HepG2 (cell line): ENCODE measurements at regions not wholly inside any gene's neighbourhood (a gene's known extent, or its start where the extent isn't known, plus 50 kb on each side); places are given as distances from the start of the nearest gene placed in this dataset.
A peak's percentile ranks its signal among the peaks of the same experiment; 100 is the strongest.

ENCODE experiments used
- ATAC-seq: fragments of 200-7000 bp; cut with Tn5 transposase; 3 replicates; pipeline ENCODE4 v1.9.1; 2020; ENCODE audit warnings: mild to moderate bottlenecking, moderate library complexity
- BruUV-seq: library from RNA; stranded (reverse); fragments of 400-500 nt; replicated peaks from 2 replicates; lab custom pipeline; 2021; lab: Mats Ljungman, UMichigan
- CTCF ChIA-PET: fragments of 300-600 bp; formaldehyde crosslinking; extraction: SDS; loops from one replicate; lab custom pipeline; 2021; ENCODE audit warnings: low total read pairs, inconsistent platforms, low intra/inter-chr PET ratio; lab: Yijun Ruan, JAX
- POLR2A ChIA-PET: fragments of 350-600 bp; sonication (Branson Sonifier 250); formaldehyde crosslinking; loops from one replicate; lab custom pipeline; 2020; ENCODE audit warnings: antibody characterized with exemption, inconsistent platforms; lab: Yijun Ruan, JAX
- DNase-seq: peaks from one replicate; pipeline ENCODE4 v3.0.0-alpha.2; 2015; ENCODE audit warnings: low spot score
- FAIRE-seq: peaks from 3 replicates; lab custom pipeline; 2011; peaks lifted over from hg19 to GRCh38; lab: Jason Lieb, UNC
- H2AFZ ChIP-seq: one replicate; pipeline ENCODE4 v1.6.1; 2011; ENCODE audit warnings: low read length, inconsistent platforms
- H3K27ac ChIP-seq: fragments of 300-600 bp; 3 replicates; pipeline ENCODE4 v1.8.0; 2011; ENCODE audit warnings: mixed run types, mild to moderate bottlenecking, mixed read lengths, low read length, inconsistent platforms; ENCODE audit not compliant: insufficient read depth; ENCODE audit errors: extremely low read length
- H3K27me3 ChIP-seq, 2 experiments: fragments of 200-600 bp in 1 of 2; 2 replicates in 1 of 2; 3 replicates in 1 of 2; pipeline versions ENCODE4 v1.6.0 to v1.8.0; 2011; ENCODE audit warnings: low read length in 2 of 2, mild to moderate bottlenecking in 2 of 2, moderate library complexity in 2 of 2, inconsistent platforms in 1 of 2; ENCODE audit not compliant: insufficient read depth in 2 of 2, control insufficient read depth in 1 of 2
- H3K36me3 ChIP-seq, 2 experiments: fragments of 200-600 bp in 1 of 2; replicated peaks in 1 of 2; 2 replicates in 1 of 2; 3 replicates in 1 of 2; pipeline versions ENCODE4 v1.5.1 to v1.8.0; 2011; ENCODE audit warnings: low read length in 2 of 2, inconsistent platforms in 1 of 2; ENCODE audit not compliant: insufficient read depth in 2 of 2, control insufficient read depth in 1 of 2
- H3K4me1 ChIP-seq: 2 replicates; pipeline ENCODE4 v1.5.1; 2012; ENCODE audit warnings: low read length, inconsistent platforms; ENCODE audit not compliant: insufficient read depth
- H3K4me2 ChIP-seq: 2 replicates; pipeline ENCODE4 v1.6.0; 2011; ENCODE audit warnings: low read depth, low read length, inconsistent platforms
- H3K4me3 ChIP-seq, 3 experiments: fragments of 200-600 bp in 1 of 3; sonication (generic), shearing (Covaris generic) in 1 of 3; replicated peaks in 1 of 3; 2 replicates each; pipeline ENCODE4 v1.5.1; 2011 to 2016; ENCODE audit warnings: low read length in 3 of 3, inconsistent platforms in 2 of 3, low read depth in 2 of 3, mild to moderate bottlenecking in 2 of 3, control low read depth in 1 of 3, mixed read lengths in 1 of 3; ENCODE audit not compliant: insufficient read depth in 1 of 3
- H3K79me2 ChIP-seq: one replicate; pipeline ENCODE4 v1.6.1; 2011; ENCODE audit warnings: low read length, inconsistent platforms; ENCODE audit not compliant: insufficient read depth
- H3K9ac ChIP-seq: 2 replicates; pipeline ENCODE4 v1.6.0; 2011; ENCODE audit warnings: mild to moderate bottlenecking, low read depth, low read length, inconsistent platforms; ENCODE audit not compliant: insufficient read depth
- H3K9me3 ChIP-seq: 2 replicates; pipeline ENCODE4 v1.5.1; 2012; ENCODE audit warnings: mild to moderate bottlenecking, low read length
- H4K20me1 ChIP-seq: 2 replicates; pipeline ENCODE4 v1.6.0; 2011; ENCODE audit warnings: inconsistent platforms, mild to moderate bottlenecking, low read length, moderate library complexity; ENCODE audit not compliant: insufficient read depth
- CEBPB ChIP-seq: IDR thresholded peaks from 2 replicates; pipeline ENCODE4 v1.6.1; 2011; ENCODE audit warnings: low read depth, low read length, improper control_type of control experiment, borderline replicate concordance
- NAIF1 ChIP-seq: sonication (generic); formaldehyde crosslinking; IDR thresholded peaks from 2 replicates; pipeline ENCODE4 v1.5.0; 2020; ENCODE audit warnings: mild to moderate bottlenecking, missing genetic modification reagents, borderline replicate concordance
- PRPF4 ChIP-seq: fragments of 200-400 bp; formaldehyde crosslinking; IDR thresholded peaks from 2 replicates; pipeline ENCODE4 v1.6.1; 2016; ENCODE audit warnings: low read length, low read depth; ENCODE audit not compliant: poor library complexity, severe bottlenecking
- RNF219 ChIP-seq: sonication (generic); formaldehyde crosslinking; IDR thresholded peaks from 2 replicates; pipeline ENCODE4 v1.5.0; 2020; ENCODE audit warnings: mild to moderate bottlenecking, missing genetic modification reagents
- ZNF205 ChIP-seq: IDR thresholded peaks from 2 replicates; pipeline ENCODE4 v1.6.1; 2018; ENCODE audit warnings: missing biosample characterization, missing genetic modification reagents
- ZNF329 ChIP-seq: sonication (generic); formaldehyde crosslinking; IDR thresholded peaks from 2 replicates; pipeline ENCODE4 v1.9.0; 2021; ENCODE audit warnings: low read depth, mild to moderate bottlenecking, missing genetic modification reagents
- ZNF557 ChIP-seq: sonication (generic); formaldehyde crosslinking; IDR thresholded peaks from 2 replicates; pipeline ENCODE4 v1.4.0; 2020; ENCODE audit warnings: missing genetic modification reagents
- WGBS: methylation state at CpG from one replicate; pipeline ENCODE4 v1.1.6; 2017; ENCODE audit warnings: low lambda C conversion rate; 5-methylcytosine and 5-hydroxymethylcytosine counted together
- in situ Hi-C: cut with HindIII; loops from 2 replicates; pipeline ENCODE4 v1.10.0; 2017; ENCODE audit warnings: low pct_unique_long_range_greater_than_20kb; ENCODE audit not compliant: extremely low pct_ligation_motif_present
- intact Hi-C: fragments of 100-400 bp; cut with micrococcal nuclease; formaldehyde crosslinking; loops from one replicate; pipeline ENCODE4 v1.10.0; 2022; ENCODE audit not compliant: unreplicated experiment
- TF ChIP-seq, protein P1 (sequence below): sonication (generic); formaldehyde crosslinking; IDR thresholded peaks from 2 replicates; pipeline ENCODE4 v1.4.0; 2020; ENCODE audit warnings: mild to moderate bottlenecking, missing genetic modification reagents
- TF ChIP-seq, protein P2 (sequence below): fragments of 450-650 bp; IDR thresholded peaks from 2 replicates; pipeline ENCODE4 v1.6.1; 2017
- TF ChIP-seq, protein P3 (sequence below): IDR thresholded peaks from 2 replicates; pipeline ENCODE4 v1.6.1; 2012; ENCODE audit warnings: low read depth, low read length, improper control_type of control experiment

DNA sequence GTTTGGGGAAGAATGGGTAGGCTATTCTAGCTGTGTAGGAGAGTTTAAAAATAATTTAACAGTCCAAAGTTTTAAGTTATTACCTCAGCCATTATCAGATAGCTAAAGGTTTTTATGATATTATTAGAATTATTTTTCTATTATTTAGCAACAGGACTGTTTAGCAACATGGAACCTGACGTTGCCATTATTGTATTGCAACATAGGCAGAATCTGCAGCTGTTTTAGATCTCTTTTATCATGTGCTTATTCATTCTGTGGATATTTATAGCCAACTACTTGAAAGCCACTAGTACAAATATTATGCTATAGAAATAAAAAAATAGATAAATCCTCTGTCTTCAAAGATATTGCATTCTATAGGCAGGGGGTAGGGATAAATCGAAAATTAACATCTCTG is 382.0 kb upstream of the TRAM1L1 start:
- H3K27ac ChIP-seq: no peak overlapping the region
- no peak for ATAC-seq
- TF ChIP-seq CEBPB: 0 out of 2 replicates have a peak, but pooled peaks have one; percentile 2
- TF ChIP-seq ZNF557 (CRISPR knock-in tag): no peak
- TF ChIP-seq, all 625 proteins: peak for 1
- intact Hi-C loops (no loop called here), in situ Hi-C loops (no loop called here)
- Histone ChIP-seq H3K36me3 (no peaks in the 10 kb centered on the region), H3K27me3 (no peaks in the 10 kb centered on the region), H3K4me2 (no peak overlapping the region), H3K9ac (no peak overlapping the region), H3K79me2 (no peaks in the 10 kb centered on the region), H2AFZ (no peak overlapping the region), H3K9me3 (no peaks in the 10 kb centered on the region), H3K4me1 (no peaks in the 10 kb centered on the region), H3K4me3 (no peak overlapping the region), H4K20me1 (no peaks in the 10 kb centered on the region)
- WGBS: 3% methylated on average over 2 of the region's 2 CpGs
- ChIA-PET POLR2A (no interaction called here), CTCF (no interaction called here)
- DNase-seq (no peak), FAIRE-seq (no peak)
- BruUV-seq: no TSS peak

GRCh38 chr4:117474987-117475386 is 389.6 kb upstream of the TRAM1L1 start:
- Histone ChIP-seq H3K27ac (no peak overlapping the region), H3K36me3 (no peaks in the 10 kb centered on the region), H3K4me2 (no peak overlapping the region), H4K20me1 (no peaks in the 10 kb centered on the region), H3K4me1 (no peaks in the 10 kb centered on the region), H3K9me3 (no peaks in the 10 kb centered on the region), H3K4me3 (no peak overlapping the region), H3K27me3 (no peaks in the 10 kb centered on the region), H3K79me2 (no peaks in the 10 kb centered on the region), H2AFZ (no peak overlapping the region), H3K9ac (no peak overlapping the region)
- intact Hi-C loops: no loop called here
- no peak for ATAC-seq
- DNase-seq: no peak
- FAIRE-seq: no peak
- in situ Hi-C loops: no loop called here
- CTCF ChIA-PET: no interaction called here
- no TSS peak for BruUV-seq
- POLR2A ChIA-PET: no interaction called here
- TF ChIP-seq PRPF4 (no peak), ZNF329 (CRISPR knock-in tag) (no peak), ZNF205 (CRISPR knock-in tag) (no peak), RNF219 (CRISPR knock-in tag) (no peak), NAIF1 (CRISPR knock-in tag) (no peak)
- TF ChIP-seq, protein P1, sequence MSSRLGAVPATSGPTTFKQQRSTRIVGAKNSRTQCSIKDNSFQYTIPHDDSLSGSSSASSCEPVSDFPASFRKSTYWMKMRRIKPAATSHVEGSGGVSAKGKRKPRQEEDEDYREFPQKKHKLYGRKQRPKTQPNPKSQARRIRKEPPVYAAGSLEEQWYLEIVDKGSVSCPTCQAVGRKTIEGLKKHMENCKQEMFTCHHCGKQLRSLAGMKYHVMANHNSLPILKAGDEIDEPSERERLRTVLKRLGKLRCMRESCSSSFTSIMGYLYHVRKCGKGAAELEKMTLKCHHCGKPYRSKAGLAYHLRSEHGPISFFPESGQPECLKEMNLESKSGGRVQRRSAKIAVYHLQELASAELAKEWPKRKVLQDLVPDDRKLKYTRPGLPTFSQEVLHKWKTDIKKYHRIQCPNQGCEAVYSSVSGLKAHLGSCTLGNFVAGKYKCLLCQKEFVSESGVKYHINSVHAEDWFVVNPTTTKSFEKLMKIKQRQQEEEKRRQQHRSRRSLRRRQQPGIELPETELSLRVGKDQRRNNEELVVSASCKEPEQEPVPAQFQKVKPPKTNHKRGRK (CRISPR knock-in tag): no peak
- TF ChIP-seq, protein P2, sequence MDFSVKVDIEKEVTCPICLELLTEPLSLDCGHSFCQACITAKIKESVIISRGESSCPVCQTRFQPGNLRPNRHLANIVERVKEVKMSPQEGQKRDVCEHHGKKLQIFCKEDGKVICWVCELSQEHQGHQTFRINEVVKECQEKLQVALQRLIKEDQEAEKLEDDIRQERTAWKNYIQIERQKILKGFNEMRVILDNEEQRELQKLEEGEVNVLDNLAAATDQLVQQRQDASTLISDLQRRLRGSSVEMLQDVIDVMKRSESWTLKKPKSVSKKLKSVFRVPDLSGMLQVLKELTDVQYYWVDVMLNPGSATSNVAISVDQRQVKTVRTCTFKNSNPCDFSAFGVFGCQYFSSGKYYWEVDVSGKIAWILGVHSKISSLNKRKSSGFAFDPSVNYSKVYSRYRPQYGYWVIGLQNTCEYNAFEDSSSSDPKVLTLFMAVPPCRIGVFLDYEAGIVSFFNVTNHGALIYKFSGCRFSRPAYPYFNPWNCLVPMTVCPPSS: no peak
- TF ChIP-seq, protein P3, sequence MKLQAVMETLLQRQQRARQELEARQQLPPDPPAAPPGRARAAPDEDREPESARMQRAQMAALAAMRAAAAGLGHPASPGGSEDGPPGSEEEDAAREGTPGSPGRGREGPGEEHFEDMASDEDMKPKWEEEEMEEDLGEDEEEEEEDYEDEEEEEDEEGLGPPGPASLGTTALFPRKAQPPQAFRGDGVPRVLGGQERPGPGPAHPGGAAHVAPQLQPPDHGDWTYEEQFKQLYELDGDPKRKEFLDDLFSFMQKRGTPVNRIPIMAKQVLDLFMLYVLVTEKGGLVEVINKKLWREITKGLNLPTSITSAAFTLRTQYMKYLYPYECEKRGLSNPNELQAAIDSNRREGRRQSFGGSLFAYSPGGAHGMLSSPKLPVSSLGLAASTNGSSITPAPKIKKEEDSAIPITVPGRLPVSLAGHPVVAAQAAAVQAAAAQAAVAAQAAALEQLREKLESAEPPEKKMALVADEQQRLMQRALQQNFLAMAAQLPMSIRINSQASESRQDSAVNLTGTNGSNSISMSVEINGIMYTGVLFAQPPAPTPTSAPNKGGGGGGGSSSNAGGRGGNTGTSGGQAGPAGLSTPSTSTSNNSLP: no peak
